ENCODE measurements at regions not wholly inside any gene's neighbourhood (a gene's known extent, or its start where the extent isn't known, plus 50 kb on each side); places are given as distances from the start of the nearest gene placed in this dataset.

DNA sequence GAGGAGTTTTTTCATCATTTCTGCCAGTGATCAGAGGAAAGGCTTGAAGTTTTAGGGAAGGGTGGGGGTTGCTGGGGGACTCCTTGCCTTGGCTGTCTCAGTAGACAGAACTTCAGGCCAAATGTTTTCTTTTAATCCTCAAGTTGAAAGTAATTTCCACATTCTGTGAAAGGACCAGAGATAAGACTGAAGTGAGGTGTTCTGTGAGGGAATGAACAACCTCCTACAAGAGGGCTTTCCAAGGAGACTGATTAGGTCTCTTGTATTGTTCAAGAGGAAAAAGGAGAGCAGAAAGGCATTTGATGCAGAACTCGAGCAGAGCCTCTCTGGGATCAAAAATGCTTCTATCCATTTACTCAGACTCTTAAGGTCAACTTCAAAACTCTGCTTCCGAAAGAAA, 282.1 kb upstream of the ATP10B start:
- no peak for DNase-seq (ENCODE audit: low spot score)

DNA sequence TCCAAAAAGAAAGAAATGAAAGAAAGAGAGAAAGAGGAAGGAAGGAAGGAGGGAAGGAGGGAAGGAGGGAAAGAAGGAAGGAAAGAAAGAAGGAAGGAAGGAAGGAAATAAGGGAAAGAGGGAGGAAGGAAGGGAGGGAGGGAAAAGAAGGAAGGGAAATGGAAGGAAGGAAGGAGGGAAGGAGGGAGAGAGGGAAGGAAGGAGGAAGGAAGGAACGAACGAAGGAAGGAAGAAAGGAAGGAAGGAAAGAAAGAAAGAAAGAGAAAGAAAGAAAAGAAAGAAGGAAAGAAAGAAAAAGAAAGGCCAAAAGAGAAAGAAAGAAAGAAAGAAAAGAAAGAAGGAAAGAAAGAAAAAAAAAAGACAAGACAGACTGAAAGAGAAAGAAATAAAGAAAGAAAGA, 263.9 kb upstream of the ATP10B start:
- no peak for DNase-seq (ENCODE audit: low spot score)

DNA sequence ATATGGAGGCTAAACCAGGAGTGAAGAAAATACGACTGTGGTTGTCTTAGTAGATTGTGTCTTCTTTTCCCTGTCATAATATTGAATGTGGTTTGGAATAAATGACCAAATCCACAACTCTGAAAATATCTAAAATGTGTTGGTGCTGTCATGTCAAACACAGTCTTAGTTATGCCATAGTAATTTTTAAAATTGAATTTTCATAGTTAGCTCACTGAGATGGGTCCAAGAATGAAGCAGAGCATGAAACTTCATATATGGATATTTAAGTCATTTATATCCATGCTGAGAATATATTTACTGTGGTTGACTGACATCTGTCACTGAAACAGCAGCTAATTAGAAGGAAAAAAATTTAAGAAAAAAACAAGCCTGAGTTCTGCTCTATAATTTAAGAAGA, 260.4 kb upstream of the ATP10B start:
- DNase-seq (ENCODE audit: low spot score) = no peak

DNA sequence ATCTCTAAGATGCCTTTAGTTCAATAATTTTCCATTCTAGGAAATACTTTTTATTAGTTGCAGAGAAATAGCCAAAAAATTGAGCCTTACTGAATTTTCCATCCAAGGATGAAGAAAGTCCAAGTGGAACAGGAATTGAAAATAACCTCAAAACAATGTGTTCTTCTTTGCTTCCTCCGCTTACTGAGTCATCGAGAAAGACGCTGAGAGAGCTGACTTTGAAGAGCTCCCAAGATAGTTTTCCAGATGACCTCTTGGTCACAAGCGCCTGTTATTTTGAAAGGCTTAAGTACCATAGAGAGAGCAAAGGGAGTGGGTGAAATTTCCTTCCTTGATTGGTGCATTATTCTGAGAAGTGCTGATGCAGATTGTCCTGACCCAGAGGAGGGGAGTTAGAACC, 253.5 kb upstream of the ATP10B start:
- DNase-seq (ENCODE audit: low spot score) = no peak

DNA sequence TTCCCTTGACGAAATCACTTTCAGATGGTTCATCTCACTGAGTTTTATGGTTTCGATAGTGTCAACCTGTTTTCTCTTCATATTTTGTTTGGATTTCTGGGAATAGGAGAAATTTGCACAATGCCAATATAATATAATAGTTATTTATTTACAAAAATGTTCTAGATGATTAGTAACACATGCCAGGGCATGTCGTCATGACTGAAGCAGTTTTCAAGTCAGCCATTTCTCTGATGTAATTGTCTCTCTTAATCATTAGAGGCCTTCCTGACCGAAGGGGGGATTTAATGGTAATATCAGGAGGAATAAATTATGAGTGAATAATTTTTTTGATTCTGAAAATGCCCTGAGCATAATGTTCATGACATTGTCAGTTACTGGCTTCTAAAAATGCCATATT, 246.5 kb upstream of the ATP10B start:
- no peak for DNase-seq (ENCODE audit: low spot score)

DNA sequence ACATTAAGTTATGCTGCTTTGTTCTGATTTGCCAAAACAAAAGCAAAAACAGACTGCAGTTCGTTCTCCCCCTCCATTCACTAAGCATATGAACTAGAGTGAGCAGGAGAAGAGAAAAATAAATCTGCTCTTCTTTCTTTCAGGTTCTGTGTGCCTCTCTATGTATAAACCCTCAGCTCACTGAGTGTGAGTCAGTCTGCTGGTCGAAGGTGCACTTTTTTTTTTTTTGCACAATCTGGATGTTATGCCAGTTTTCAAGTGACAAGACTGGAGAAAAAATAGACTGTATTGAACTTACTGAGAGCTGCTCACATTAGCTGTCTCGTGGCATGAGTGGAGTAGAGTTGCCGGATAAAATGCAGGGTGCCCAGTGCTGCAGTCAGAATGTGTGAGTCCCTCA, 244.6 kb upstream of the ATP10B start:
- DNase-seq (ENCODE audit: low spot score) = no peak

DNA sequence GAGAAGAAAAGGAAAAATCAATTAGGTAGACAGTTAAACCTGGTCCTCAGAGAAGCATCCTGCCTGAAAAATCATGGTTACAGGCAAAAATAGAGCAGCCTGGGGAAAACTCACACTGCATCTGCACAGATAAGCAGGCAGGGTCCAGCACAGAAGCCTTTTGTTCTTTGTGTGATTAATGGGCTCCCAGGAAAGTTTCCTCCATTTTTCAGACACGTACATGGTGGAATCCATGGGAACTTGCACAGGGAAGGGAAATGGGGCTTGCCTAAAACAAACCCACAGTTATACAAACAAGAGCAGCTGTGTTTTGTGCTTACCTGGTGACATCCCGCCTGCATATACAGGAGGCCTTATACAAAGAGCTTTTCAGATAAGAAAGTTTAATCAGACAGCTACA, 243.9 kb upstream of the ATP10B start:
- no peak for DNase-seq (ENCODE audit: low spot score)

DNA sequence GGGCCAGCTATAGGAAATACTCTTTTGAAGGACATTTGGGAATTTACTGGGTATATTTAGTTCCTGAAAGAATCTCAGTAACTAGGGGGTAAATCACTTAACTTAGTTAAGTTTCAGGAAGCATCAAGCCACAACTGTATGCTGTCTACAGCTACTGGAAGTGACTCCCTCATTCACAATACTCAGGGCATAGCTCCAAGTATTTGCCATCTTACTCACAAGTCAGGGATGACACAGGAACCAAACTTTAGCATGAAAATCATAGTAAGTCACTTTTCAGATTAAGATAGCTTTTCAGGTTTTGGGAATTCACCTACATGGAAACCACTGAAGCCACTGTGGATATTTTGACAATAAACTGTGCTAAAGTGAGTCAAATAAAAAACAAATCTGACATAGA, 242.4 kb upstream of the ATP10B start:
- DNase-seq (ENCODE audit: low spot score) = no peak

DNA sequence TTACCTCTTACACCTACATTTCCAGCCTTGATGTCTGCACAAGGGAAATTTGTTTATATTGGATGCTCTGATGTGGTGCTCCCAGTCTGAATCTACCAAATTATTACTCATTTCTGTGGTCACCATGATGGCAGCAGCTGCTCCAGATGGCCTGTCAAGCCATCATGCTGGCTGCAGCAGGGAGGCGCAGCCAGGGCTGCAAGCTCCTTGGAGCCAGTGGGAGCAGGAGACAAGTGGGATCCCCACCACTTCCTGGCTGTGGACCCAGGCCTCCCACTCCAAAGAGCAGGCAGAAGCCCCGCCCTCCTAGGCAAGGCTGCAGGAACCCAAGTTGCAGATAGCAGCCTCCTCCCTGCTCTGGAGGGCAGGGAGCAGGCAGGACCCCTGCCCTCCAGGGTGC, 241.1 kb upstream of the ATP10B start:
- no peak for DNase-seq (ENCODE audit: low spot score)

DNA sequence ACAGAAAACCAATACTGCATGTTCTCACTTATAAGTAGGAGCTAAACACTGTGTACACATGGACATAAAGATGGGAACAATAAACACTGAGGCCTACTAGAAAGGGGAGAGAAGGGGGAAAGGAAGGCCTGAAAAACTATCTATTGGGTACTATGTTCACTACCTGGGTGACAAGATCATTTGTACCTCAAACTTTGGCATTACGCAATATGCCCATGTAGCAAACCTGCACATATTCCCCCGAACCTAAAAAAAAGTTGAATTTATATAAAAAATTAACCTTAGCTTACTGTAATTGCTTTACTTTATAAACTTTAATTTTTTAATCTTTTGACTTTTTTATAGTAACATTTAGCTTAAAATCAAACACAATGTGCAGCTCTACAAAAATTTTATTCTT, 237.6 kb upstream of the ATP10B start:
- no peak for DNase-seq (ENCODE audit: low spot score)

DNA sequence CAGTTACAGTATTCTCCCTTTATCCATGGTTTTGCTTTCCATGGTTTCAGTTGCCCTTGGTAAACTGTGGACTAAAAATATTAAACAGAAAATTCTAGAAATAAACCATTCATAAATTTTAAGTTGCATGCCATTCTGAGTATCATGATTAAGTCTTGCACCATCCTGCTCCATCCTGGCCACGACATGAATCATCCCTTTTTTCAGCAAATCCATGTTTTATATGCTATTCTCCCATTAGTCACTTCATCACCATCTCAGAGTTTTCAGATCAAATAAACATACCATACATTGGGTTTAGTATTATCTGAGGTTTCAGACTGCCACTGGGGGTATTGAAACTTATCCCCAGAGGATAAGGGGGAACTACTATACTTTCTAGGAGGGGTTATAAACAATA, 234.4 kb upstream of the ATP10B start:
- no peak for DNase-seq (ENCODE audit: low spot score)

DNA sequence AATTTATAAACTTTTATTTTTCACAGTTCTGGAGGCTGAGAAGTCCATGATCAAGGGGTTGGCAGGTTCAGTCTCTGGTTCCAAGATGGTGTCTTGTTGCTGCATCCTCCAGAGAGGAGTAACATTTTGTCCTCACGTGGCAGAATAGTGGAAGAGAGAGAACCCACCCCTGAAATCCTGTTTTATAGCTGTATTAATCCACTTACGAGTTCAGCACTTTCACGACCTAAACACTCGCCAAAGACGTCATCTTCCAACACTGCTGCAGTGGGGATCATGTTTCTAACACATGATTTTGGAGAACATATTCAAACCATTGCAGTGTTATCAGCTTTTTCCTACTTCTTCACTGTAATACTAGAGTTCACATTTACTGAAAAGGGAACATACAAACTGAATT, 233.0 kb upstream of the ATP10B start:
- no peak for DNase-seq (ENCODE audit: low spot score)

DNA sequence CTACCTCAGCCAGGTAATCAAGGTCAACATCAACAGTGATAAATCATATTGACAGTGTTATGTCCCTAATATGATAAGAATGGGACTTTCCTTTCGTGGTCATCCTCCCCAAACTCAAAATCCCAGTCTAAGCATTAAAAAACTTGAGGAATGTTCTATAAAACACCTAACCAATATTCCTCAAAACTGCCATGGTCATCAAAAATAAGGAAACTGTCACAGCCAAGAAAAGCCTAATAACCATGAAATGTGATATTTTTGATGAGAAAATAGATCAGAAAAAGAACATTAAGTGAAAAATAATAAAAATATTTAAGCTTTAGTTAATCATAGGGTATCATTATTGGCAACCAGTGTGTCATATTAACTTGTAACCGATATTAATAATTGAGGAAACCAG, 232.1 kb upstream of the ATP10B start:
- no peak for DNase-seq (ENCODE audit: low spot score)

DNA sequence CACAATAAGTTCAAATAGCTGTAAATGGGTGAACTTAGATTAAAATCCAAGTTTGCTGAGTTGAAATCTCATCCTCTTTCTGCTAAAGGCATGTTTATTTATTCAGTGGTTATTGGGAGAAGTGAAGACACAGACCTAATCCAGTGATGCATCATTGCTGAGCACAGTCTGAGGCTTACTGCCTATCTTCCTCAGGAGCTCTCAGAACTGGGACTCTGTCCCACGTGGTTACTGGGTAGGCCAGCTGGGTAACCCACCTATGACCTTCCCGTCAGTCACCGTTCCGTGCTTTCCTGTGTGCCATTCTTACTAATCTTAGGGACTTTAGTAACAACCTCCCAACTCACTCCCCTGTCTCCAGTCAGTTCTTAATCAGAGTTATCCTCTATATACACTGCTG, 226.8 kb upstream of the ATP10B start:
- no peak for DNase-seq (ENCODE audit: low spot score)

DNA sequence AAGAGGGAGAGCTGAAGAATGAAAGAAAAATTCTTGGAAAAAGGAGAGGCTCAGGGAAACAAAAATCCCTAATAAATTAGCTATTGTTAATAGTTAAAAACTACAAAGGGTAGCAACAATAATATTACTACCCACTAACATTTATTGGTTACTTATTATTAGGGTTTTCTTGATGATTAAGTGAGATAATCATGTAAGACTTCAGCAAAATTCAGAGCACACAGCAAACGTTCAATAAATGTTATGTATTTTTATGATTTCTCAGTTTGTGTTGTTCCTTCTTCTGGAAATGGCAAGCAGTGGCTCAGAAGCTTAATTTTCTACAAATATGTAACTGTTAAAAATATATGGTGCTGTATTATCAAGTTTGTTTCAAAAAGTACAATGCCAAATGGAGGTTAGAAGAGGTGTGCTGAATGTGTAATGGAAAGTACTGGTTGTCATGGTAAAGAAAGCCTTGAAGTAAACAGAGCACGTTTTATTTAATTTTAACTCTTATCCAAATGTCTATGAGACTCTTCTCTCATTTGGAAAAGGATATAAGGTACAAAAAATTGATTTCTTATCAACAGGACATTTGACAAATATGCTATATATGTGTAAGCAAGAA, 226.0 kb upstream of the ATP10B start:
- no peak for DNase-seq (ENCODE audit: low spot score)

DNA sequence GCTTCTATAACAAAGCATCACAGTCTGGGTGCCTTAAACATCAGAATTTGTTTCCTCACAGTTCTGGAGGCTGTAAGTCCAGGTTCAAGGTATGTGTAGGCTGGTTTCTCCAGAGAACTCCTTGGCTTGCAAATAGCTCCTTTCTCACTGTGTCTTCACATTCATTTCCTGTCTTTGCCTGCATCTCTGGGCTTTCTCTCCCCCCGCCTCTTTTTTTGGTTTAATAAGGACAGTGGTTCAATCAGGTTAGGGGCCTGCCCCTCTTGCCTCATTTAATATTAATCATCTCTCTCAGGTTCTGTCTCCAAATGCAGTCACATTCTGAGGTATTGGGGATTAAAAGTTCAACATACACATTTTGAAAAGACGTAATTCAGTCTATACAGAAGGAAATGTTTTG, 225.5 kb upstream of the ATP10B start:
- DNase-seq (ENCODE audit: low spot score) = no peak

DNA sequence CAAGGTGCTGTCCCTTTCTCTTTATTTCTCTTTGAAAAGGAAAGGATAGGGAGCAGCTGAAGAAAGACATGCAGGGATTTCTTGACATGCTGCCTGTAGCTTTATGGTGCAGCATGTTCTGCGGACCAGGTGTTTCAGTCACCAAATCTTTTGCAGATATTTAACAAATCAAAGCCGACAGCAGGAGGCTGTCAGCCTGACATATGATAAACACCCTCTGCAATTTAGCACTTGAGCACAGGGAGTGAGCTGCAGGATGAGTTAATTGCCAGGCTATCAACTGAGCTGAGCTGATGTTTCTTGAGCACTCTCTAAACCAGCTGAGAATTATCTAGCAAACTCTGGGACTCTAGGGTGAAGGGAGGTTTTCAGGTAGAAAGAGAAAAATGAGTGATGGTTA, 212.8 kb upstream of the ATP10B start:
- no peak for DNase-seq (ENCODE audit: low spot score)

DNA sequence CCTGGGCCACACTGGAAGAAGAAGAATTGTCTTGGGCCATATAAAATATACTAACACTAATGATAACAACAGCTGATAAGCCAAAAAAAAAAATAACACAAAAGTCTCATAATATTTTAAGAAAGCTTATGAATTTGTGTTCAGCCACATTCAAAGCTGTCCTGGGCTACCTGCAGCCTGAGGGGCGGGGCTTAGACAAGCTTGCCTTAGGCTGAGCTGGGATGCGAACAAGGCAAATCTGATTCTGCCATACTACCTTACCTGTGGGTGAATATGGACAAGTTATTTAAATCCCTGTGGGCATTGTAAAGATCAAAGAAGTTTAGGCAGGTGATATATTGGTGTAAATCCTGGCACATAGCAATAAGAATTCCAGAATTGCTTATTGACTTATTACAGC, 212.3 kb upstream of the ATP10B start:
- DNase-seq (ENCODE audit: low spot score) = no peak

DNA sequence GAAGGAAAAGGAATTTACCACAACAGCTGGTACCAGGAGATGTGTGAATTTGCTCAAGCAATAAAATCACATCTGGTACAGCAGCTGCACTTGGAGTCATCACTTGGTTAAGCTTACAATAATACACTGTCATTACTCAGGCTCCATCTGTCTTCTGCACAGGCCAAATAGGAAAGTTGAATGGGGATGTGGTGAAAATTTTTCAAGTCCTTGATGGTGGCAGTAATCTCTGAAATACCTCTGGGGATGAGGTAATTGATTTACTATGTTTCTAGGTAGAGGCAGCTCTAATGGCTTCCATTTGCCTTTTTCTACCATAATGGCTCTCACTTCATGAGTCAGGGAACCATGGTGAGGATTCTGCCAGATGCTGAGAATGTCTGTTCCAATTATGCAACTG, 206.8 kb upstream of the ATP10B start:
- DNase-seq (ENCODE audit: low spot score) = no peak

DNA sequence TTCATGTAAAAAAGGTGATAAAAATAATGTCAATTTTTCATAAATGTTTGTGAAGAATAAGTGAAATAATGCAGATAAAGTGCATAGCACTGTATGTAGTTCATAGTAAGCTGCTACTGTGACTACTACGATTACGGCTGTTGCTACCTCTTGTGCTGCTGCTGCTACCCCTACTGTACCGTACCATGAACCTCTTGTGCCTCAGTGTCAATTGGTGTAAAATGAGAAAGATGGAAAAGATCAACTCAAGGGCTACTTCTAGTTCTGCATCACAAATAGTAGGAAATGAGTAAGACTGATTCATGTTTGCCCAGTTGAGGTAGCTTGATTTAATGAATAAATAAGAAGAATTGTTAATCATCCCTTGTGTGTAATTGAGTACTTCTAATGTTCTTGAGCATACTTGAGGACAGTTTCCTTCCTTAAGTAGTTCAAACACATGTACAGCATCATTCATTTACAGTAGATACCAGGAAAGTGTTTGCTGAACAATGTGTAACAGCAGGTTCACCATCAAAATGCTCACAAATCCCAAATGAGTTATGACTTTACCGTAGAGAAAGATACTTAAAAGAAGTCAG, 200.0 kb upstream of the ATP10B start:
- DNase-seq (ENCODE audit: low spot score) = no peak

DNA sequence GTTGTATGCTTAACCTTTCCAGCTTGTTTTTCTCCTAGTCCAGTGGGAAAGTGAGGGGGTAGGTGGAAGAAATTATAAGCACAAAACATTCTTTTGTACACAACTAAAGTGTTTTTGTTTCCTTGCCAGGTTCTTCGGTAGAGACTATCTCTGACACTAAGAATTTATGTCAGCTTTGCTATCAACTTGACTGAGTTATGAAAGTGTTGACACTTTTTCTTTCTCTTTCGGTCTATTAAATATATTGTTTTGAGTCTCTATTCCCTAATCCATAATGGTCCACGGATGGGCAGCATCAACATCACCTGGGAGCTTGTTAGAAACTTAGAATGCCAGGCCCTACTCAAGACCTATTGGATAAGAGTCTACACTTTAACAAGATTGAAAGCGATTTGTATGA, 195.0 kb upstream of the ATP10B start:
- no peak for DNase-seq (ENCODE audit: low spot score)

DNA sequence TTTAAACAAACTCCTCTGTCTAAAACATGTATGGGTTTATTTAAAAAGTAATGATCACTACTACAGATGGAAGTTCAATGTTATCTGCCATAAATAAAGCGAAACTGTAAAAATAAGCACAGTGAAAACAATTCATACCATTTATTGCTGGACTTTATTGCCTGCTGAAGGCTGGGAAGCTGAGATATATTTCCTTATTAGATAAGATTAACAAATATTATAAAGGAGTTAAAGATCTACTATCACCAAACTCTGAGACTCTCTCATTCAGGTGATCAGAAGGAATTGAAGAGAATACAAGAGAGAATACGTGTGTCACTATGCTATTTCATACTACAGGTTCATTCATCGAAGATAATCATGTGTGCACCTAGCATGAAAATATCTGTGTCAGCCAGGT, 190.9 kb upstream of the ATP10B start:
- no peak for DNase-seq (ENCODE audit: low spot score)

DNA sequence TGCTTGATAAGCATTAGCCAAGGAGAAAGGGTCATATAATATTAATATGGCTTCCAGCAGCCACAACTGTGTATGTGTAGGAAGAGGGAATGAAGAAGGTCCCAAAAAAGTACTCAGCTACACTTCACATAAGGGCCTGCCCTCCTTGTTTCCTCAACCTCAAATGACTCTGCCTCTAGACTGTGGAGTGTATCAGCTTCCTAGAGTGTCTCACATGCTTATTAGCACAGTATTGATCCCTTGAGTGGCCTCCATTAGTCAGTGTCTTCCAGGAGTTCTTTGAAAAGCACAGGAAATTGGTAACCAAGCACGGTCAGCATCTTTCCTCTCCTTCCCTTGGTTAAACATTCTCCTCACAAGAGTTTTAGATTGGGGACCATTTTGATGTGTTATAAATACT, 190.4 kb upstream of the ATP10B start:
- no peak for DNase-seq (ENCODE audit: low spot score)

DNA sequence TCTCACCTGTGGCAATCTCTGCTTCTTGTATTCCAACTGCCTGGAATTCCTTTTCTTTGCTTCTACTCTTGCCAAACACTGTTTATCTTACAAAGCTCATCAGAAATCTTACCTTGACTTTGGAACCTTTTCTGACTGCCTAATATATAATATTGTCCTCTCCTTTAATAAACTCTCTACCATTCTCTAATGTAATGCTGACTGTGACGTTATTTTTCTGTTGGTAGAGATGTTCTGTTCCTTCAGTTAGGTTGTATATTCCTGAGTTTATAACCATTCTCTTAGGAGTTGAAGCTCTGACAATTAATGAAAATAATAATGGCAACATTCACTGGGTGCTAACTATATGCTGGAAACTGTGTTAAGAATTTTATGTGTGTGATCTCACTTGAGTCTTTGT, 188.8 kb upstream of the ATP10B start:
- no peak for DNase-seq (ENCODE audit: low spot score)

DNA sequence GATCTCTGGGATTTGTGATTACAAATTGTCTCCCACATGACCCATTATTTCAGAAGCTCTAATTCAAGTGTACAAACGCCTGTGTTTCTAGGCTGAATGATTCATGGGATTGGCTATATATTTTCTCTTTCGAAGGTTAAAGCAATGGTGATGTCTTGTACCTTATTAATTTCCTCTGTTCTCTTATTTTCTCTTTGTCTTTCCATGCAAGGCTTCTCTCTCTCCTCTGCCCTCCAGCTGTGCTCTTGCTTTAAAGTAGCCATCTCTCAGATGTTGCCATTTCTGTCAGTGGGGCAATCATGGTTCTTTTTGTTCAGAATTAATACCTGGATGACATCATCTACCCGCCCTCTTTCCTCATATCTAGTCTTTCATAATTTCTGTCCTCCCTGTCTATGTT, 184.3 kb upstream of the ATP10B start:
- DNase-seq (ENCODE audit: low spot score) = no peak

Measured in LoVo (cell line).